ENCODE measurements at regions not wholly inside any gene's neighbourhood (a gene's known extent, or its start where the extent isn't known, plus 50 kb on each side); places are given as distances from the start of the nearest gene placed in this dataset.

- TF ChIP-seq CTCF (conservative IDR thresholded peaks at IDR 0.05 in 1 of 2, IDR thresholded peaks at IDR 0.05 in 1 of 2; ENCODE audit: low read depth in 1 of 2, low read length in 2 of 2) (no peak), EZH2 (IDR thresholded peaks at IDR 0.05; ENCODE audit: low read length, missing control alignments) (no peak)
These were observed 67.8 kb upstream of the LYPLAL1 start for GRCh38 chr1:219105893-219106292.
